ENCODE measurements at regions not wholly inside any gene's neighbourhood (a gene's known extent, or its start where the extent isn't known, plus 50 kb on each side); places are given as distances from the start of the nearest gene placed in this dataset.
A peak's percentile ranks its signal among the peaks of the same experiment; 100 is the strongest.

- no peak for DNase-seq (ENCODE audit: low spot score in 2 of 2)
- peaks cover 35% of the 10 kb centered on the region for H3K4me1 ChIP-seq
- WGBS: 66% methylated on average over 5 of the region's 5 CpGs
- no peaks in the 10 kb centered on the region for H3K27me3 ChIP-seq
- no peaks in the 10 kb centered on the region for H3K9me3 ChIP-seq
- H3K27ac ChIP-seq: peak overlapping the region; percentile 70
- H3K36me3 ChIP-seq: no peaks in the 10 kb centered on the region
- no peak overlapping the region for H3K4me3 ChIP-seq
- no peak for TF ChIP-seq POLR2AphosphoS5 (IDR thresholded peaks at IDR 0.05)
- TF ChIP-seq EP300 (IDR thresholded peaks at IDR 0.05): no peak
- no peak for TF ChIP-seq POLR2A (IDR thresholded peaks at IDR 0.05)
- TF ChIP-seq CTCF (IDR thresholded peaks at IDR 0.05): no peak
Measured at GRCh38 chr3:102125197-102125993, 276.1 kb downstream of the NFKBIZ start.

GRCh38 chr3:102125994-102126368, 276.7 kb downstream of the NFKBIZ start:
- no peaks in the 10 kb centered on the region for H3K9me3 ChIP-seq
- no peak for TF ChIP-seq POLR2A (IDR thresholded peaks at IDR 0.05)
- TF ChIP-seq CTCF (IDR thresholded peaks at IDR 0.05): no peak
- no peak for TF ChIP-seq EP300 (IDR thresholded peaks at IDR 0.05)
- TF ChIP-seq POLR2AphosphoS5 (IDR thresholded peaks at IDR 0.05): no peak
- H3K4me3 ChIP-seq: no peak overlapping the region
- WGBS: 90% methylated on average over 1 of the region's 1 CpG
- no peak for DNase-seq (ENCODE audit: low spot score in 2 of 2)
- no peaks in the 10 kb centered on the region for H3K36me3 ChIP-seq
- peaks cover 41% of the 10 kb centered on the region for H3K4me1 ChIP-seq
- H3K27ac ChIP-seq: peak overlapping the region; percentile 70
- H3K27me3 ChIP-seq: no peaks in the 10 kb centered on the region

GRCh38 chr3:102129760-102130608, 280.7 kb downstream of the NFKBIZ start:
- TF ChIP-seq CTCF (IDR thresholded peaks at IDR 0.05) (no peak), POLR2AphosphoS5 (IDR thresholded peaks at IDR 0.05) (peak in 2 of 3 donors; percentile 8 to 79), POLR2A (IDR thresholded peaks at IDR 0.05) (no peak), EP300 (IDR thresholded peaks at IDR 0.05) (peak; percentile 75)
- no peak for DNase-seq (ENCODE audit: low spot score in 2 of 2)
- 27% methylated on average over 3 of the region's 3 CpGs for WGBS
- Histone ChIP-seq H3K27ac (peak overlapping the region; percentile 77), H3K27me3 (no peaks in the 10 kb centered on the region), H3K9me3 (no peaks in the 10 kb centered on the region), H3K4me1 (peaks cover 36% of the 10 kb centered on the region), H3K4me3 (no peak overlapping the region), H3K36me3 (no peaks in the 10 kb centered on the region)

- Histone ChIP-seq H3K27ac (no peak overlapping the region), H3K9me3 (no peaks in the 10 kb centered on the region), H3K27me3 (no peaks in the 10 kb centered on the region), H3K4me1 (peaks cover 26% of the 10 kb centered on the region), H3K4me3 (no peak overlapping the region), H3K36me3 (no peaks in the 10 kb centered on the region)
- TF ChIP-seq EP300 (IDR thresholded peaks at IDR 0.05) (no peak), POLR2A (IDR thresholded peaks at IDR 0.05) (no peak), CTCF (IDR thresholded peaks at IDR 0.05) (no peak), POLR2AphosphoS5 (IDR thresholded peaks at IDR 0.05) (no peak)
- no peak for DNase-seq (ENCODE audit: low spot score in 2 of 2)
Measured at GRCh38 chr3:102132370-102132769, 283.1 kb downstream of the NFKBIZ start.

GRCh38 chr3:102133376-102133775, 284.1 kb downstream of the NFKBIZ start:
- WGBS: 85% methylated on average over 2 of the region's 2 CpGs
- peaks cover 26% of the 10 kb centered on the region for H3K4me1 ChIP-seq
- DNase-seq (ENCODE audit: low spot score in 2 of 2): no peak
- no peaks in the 10 kb centered on the region for H3K36me3 ChIP-seq
- H3K9me3 ChIP-seq: no peaks in the 10 kb centered on the region
- TF ChIP-seq POLR2A (IDR thresholded peaks at IDR 0.05) (no peak), CTCF (IDR thresholded peaks at IDR 0.05) (no peak), EP300 (IDR thresholded peaks at IDR 0.05) (no peak), POLR2AphosphoS5 (IDR thresholded peaks at IDR 0.05) (no peak)
- H3K4me3 ChIP-seq: no peak overlapping the region
- no peak overlapping the region for H3K27ac ChIP-seq
- H3K27me3 ChIP-seq: no peaks in the 10 kb centered on the region
